ENCODE measurements at regions not wholly inside any gene's neighbourhood (a gene's known extent, or its start where the extent isn't known, plus 50 kb on each side); places are given as distances from the start of the nearest gene placed in this dataset.

GRCh38 chr17:69651921-69652320 is 237.4 kb downstream of the MAP2K6 start:
- Histone ChIP-seq H3K79me2 (ENCODE audit: low read length) (no peaks in the 10 kb centered on the region), H3K27me3 (ENCODE audit: low read depth, low read length) (no peaks in the 10 kb centered on the region), H3K4me1 (ENCODE audit: low read length) (0 out of 2 replicates have a peak, but pooled peaks cover 2% of the 10 kb centered on the region), H3K4me2 (ENCODE audit: low read length) (no peak overlapping the region), H3K9me3 (ENCODE audit: insufficient read depth, low read length) (no peaks in the 10 kb centered on the region), H3K9ac (ENCODE audit: low read length) (no peak overlapping the region), H3K27ac (ENCODE audit: low read length) (no peak overlapping the region), H2AFZ (ENCODE audit: low read depth, low read length) (no peak overlapping the region), H4K20me1 (ENCODE audit: insufficient read depth, low read length) (no peaks in the 10 kb centered on the region), H3K4me3 (ENCODE audit: low read length) (no peak overlapping the region), H3K36me3 (replicated peaks; ENCODE audit: low read depth, low read length) (no peaks in the 10 kb centered on the region)
- TF ChIP-seq EZH2phosphoT487 (IDR thresholded peaks at IDR 0.05; ENCODE audit: low read depth) = no peak
- TF ChIP-seq, protein P1, sequence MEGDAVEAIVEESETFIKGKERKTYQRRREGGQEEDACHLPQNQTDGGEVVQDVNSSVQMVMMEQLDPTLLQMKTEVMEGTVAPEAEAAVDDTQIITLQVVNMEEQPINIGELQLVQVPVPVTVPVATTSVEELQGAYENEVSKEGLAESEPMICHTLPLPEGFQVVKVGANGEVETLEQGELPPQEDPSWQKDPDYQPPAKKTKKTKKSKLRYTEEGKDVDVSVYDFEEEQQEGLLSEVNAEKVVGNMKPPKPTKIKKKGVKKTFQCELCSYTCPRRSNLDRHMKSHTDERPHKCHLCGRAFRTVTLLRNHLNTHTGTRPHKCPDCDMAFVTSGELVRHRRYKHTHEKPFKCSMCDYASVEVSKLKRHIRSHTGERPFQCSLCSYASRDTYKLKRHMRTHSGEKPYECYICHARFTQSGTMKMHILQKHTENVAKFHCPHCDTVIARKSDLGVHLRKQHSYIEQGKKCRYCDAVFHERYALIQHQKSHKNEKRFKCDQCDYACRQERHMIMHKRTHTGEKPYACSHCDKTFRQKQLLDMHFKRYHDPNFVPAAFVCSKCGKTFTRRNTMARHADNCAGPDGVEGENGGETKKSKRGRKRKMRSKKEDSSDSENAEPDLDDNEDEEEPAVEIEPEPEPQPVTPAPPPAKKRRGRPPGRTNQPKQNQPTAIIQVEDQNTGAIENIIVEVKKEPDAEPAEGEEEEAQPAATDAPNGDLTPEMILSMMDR (IDR thresholded peaks at IDR 0.05; ENCODE audit: low read depth, low read length) = no peak

GRCh38 chr17:69654981-69655855 is 240.7 kb downstream of the MAP2K6 start:
- H2AFZ ChIP-seq (ENCODE audit: low read depth, low read length) = no peak overlapping the region
- no peak overlapping the region for H3K4me2 ChIP-seq (ENCODE audit: low read length)
- TF ChIP-seq, protein P1 (IDR thresholded peaks at IDR 0.05; ENCODE audit: low read depth, low read length) = no peak
- no peak for TF ChIP-seq EZH2phosphoT487 (IDR thresholded peaks at IDR 0.05; ENCODE audit: low read depth)
- no peak overlapping the region for H3K27ac ChIP-seq (ENCODE audit: low read length)
- H3K9me3 ChIP-seq (ENCODE audit: insufficient read depth, low read length) = no peaks in the 10 kb centered on the region
- no peaks in the 10 kb centered on the region for H3K79me2 ChIP-seq (ENCODE audit: low read length)
- peaks cover 3% of the 10 kb centered on the region for H3K36me3 ChIP-seq (replicated peaks; ENCODE audit: low read depth, low read length)
- H4K20me1 ChIP-seq (ENCODE audit: insufficient read depth, low read length) = no peaks in the 10 kb centered on the region
- H3K27me3 ChIP-seq (ENCODE audit: low read depth, low read length) = no peaks in the 10 kb centered on the region
- H3K9ac ChIP-seq (ENCODE audit: low read length) = no peak overlapping the region
- H3K4me3 ChIP-seq (ENCODE audit: low read length) = no peak overlapping the region
- H3K4me1 ChIP-seq (ENCODE audit: low read length) = peaks cover 8% of the 10 kb centered on the region; the same call in 1 of the 2 replicates

DNA sequence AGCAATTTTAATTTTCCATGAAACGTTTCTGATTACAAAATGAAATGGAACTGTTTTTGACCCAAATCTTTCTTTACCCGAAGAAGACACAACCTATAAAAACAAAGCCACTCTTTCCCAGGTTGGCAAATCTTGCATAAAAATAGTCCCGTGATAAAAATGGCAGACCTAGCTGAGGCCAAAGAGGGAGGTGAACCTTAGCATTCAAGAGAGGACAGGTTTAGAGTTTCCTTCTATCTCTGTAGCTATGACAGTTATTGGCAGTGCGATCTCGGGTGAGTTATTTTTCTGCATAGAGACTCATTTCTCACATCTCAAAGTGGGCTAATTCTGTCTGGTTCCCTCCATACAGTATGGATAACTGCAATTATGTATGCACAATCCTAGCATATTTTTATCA is 241.4 kb downstream of the MAP2K6 start:
- Histone ChIP-seq H3K27me3 (ENCODE audit: low read depth, low read length) (no peaks in the 10 kb centered on the region), H3K4me3 (ENCODE audit: low read length) (no peak overlapping the region), H3K27ac (ENCODE audit: low read length) (no peak overlapping the region), H4K20me1 (ENCODE audit: insufficient read depth, low read length) (no peaks in the 10 kb centered on the region), H3K79me2 (ENCODE audit: low read length) (no peaks in the 10 kb centered on the region), H3K9ac (ENCODE audit: low read length) (no peak overlapping the region), H3K4me1 (ENCODE audit: low read length) (peaks cover 8% of the 10 kb centered on the region; the same call in 1 of the 2 replicates), H3K36me3 (replicated peaks; ENCODE audit: low read depth, low read length) (peaks cover 3% of the 10 kb centered on the region), H3K9me3 (ENCODE audit: insufficient read depth, low read length) (no peaks in the 10 kb centered on the region), H3K4me2 (ENCODE audit: low read length) (no peak overlapping the region), H2AFZ (ENCODE audit: low read depth, low read length) (no peak overlapping the region)
- TF ChIP-seq, protein P1 (IDR thresholded peaks at IDR 0.05; ENCODE audit: low read depth, low read length) = no peak
- no peak for TF ChIP-seq EZH2phosphoT487 (IDR thresholded peaks at IDR 0.05; ENCODE audit: low read depth)

DNA sequence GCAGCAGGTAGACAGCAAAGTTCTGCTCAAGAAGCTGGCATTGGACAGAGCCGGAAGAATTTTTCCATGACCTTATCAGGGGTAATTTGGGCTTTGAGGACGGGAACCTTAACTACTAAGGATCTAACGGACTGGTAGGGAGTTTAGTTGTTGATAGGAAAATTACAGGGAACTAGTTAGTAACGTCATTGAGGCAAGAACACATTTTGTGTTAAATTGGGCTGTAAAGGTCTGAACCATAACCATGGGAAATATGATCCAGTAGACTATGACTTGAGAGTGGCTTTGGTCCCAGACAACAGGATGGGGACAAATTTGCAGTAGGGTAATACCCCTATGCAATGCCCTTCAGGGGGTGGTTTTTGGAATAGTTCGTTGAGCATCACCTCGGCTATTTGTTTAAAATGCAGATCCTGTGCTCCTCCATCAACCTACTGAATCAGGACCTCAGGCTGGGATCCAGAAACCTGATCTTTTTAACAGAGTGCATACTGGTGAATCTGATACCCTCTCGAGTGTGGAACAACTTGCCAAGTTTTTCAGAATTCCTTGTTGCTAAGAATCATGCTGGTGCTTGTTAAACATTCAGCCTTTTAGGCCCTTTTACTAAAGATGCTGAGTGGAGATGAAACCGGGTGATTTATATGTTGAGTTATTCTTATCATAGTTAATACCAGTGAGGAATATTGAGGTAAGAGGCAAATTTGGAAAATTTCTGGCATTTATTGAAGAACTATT is 255.1 kb downstream of the MAP2K6 start:
- Histone ChIP-seq H3K36me3 (replicated peaks; ENCODE audit: low read depth, low read length) (no peaks in the 10 kb centered on the region), H3K79me2 (ENCODE audit: low read length) (no peaks in the 10 kb centered on the region), H3K9ac (ENCODE audit: low read length) (no peak overlapping the region), H3K4me3 (ENCODE audit: low read length) (no peak overlapping the region), H3K9me3 (ENCODE audit: insufficient read depth, low read length) (no peaks in the 10 kb centered on the region), H2AFZ (ENCODE audit: low read depth, low read length) (no peak overlapping the region), H3K27me3 (ENCODE audit: low read depth, low read length) (no peaks in the 10 kb centered on the region), H3K4me1 (ENCODE audit: low read length) (no peaks in the 10 kb centered on the region), H3K4me2 (ENCODE audit: low read length) (no peak overlapping the region), H4K20me1 (ENCODE audit: insufficient read depth, low read length) (no peaks in the 10 kb centered on the region), H3K27ac (ENCODE audit: low read length) (no peak overlapping the region)
- TF ChIP-seq, protein P1 (IDR thresholded peaks at IDR 0.05; ENCODE audit: low read depth, low read length) = no peak
- TF ChIP-seq EZH2phosphoT487 (IDR thresholded peaks at IDR 0.05; ENCODE audit: low read depth) = no peak
